SK-N-SH (cell line): ENCODE measurements at regions not wholly inside any gene's neighbourhood (a gene's known extent, or its start where the extent isn't known, plus 50 kb on each side); places are given as distances from the start of the nearest gene placed in this dataset.

Source experiments
- CTCF ChIA-PET: fragments of 300-600, 350-600 bp; formaldehyde crosslinking; extraction: SDS; loops from one replicate; lab custom pipeline; 2021; lab: Yijun Ruan, JAX
- POLR2A ChIA-PET: fragments of 350-600 bp; sonication (Branson Sonifier 250); formaldehyde crosslinking; extraction: SDS; loops from one replicate; lab custom pipeline; 2020; ENCODE audit warnings: antibody characterized with exemption, inconsistent platforms; lab: Yijun Ruan, JAX
- DNase-seq: peaks from one replicate; pipeline ENCODE4 v3.0.0; 2012
- H2AFZ ChIP-seq: fragments of 200-600 bp; sonication (generic); 2 replicates; pipeline ENCODE4 v1.8.1; 2016; ENCODE audit warnings: antibody characterized with exemption, mild to moderate bottlenecking, low read depth
- H3F3A ChIP-seq: fragments of 200-600 bp; sonication (generic); replicated peaks from 2 replicates; pipeline ENCODE3; 2016; ENCODE audit warnings: antibody characterized with exemption, mild to moderate bottlenecking; ENCODE audit not compliant: insufficient read depth
- H3K27ac ChIP-seq, 2 experiments: fragments of 200-500 bp in 1 of 2; fragments of 200-600 bp in 1 of 2; sonication (Bioruptor generic) in 1 of 2; sonication (generic), shearing (Covaris generic) in 1 of 2; 2 replicates each; pipeline versions ENCODE4 v1.5.1 to v1.6.1; 2014 to 2016; ENCODE audit warnings: low read depth in 2 of 2, inconsistent platforms in 1 of 2, low read length in 1 of 2, mild to moderate bottlenecking in 1 of 2, mixed read lengths in 1 of 2
- H3K27me3 ChIP-seq: fragments of 200-600 bp; sonication (generic), shearing (Covaris generic); 2 replicates; pipeline ENCODE4 v1.6.1; 2016; ENCODE audit warnings: mixed run types; ENCODE audit not compliant: insufficient read depth
- H3K36me3 ChIP-seq, 2 experiments: fragments of 200-500 bp in 1 of 2; fragments of 200-600 bp in 1 of 2; sonication (Bioruptor generic) in 1 of 2; sonication (generic) in 1 of 2; replicated peaks in 1 of 2; 2 replicates each; pipeline versions ENCODE3 to v1.5.1; 2014 to 2016; ENCODE audit warnings: low read length in 1 of 2, mild to moderate bottlenecking in 1 of 2; ENCODE audit not compliant: insufficient read depth in 2 of 2, control insufficient read depth in 1 of 2
- H3K4me1 ChIP-seq, 2 experiments: fragments of 200-500 bp in 1 of 2; fragments of 200-600 bp in 1 of 2; sonication (Bioruptor generic) in 1 of 2; sonication (generic), shearing (Covaris generic) in 1 of 2; 2 replicates each; pipeline versions ENCODE4 v1.5.1 to v1.6.1; 2014 to 2016; ENCODE audit warnings: low read depth in 1 of 2, low read length in 1 of 2, mixed run types in 1 of 2; ENCODE audit not compliant: insufficient read depth in 2 of 2, control insufficient read depth in 1 of 2
- H3K4me2 ChIP-seq: fragments of 200-600 bp; sonication (generic), shearing (Covaris generic); 2 replicates; pipeline ENCODE4 v1.6.1; 2017; ENCODE audit warnings: mixed run types
- H3K4me3 ChIP-seq, 2 experiments: fragments of 200-500 bp in 1 of 2; fragments of 200-600 bp in 1 of 2; sonication (Bioruptor generic) in 1 of 2; sonication (generic), shearing (Covaris generic) in 1 of 2; 2 replicates each; pipeline versions ENCODE4 v1.5.1 to v1.8.1; 2014 to 2016; ENCODE audit warnings: low read depth in 2 of 2, inconsistent platforms in 1 of 2, low read length in 1 of 2, mild to moderate bottlenecking in 1 of 2, mixed read lengths in 1 of 2, moderate library complexity in 1 of 2
- H3K79me2 ChIP-seq: fragments of 200-600 bp; sonication (generic); 2 replicates; pipeline ENCODE4 v1.8.1; 2017; ENCODE audit warnings: mild to moderate bottlenecking; ENCODE audit not compliant: insufficient read depth
- H3K9ac ChIP-seq: fragments of 200-600 bp; sonication (generic); 2 replicates; pipeline ENCODE4 v1.6.1; 2017; ENCODE audit warnings: mixed run types
- H3K9me2 ChIP-seq: fragments of 200-600 bp; sonication (generic); 2 replicates; pipeline ENCODE4 v1.6.1; 2017; ENCODE audit warnings: mixed run types
- H3K9me3 ChIP-seq: fragments of 200-600 bp; sonication (generic); 2 replicates; pipeline ENCODE4 v1.6.1; 2017; ENCODE audit warnings: mixed run types, mild to moderate bottlenecking, moderate library complexity
- H4K20me1 ChIP-seq: fragments of 200-600 bp; sonication (generic); 2 replicates; pipeline ENCODE4 v1.6.1; 2017; ENCODE audit warnings: mild to moderate bottlenecking, mixed run types; ENCODE audit not compliant: insufficient read depth
- CHD2 ChIP-seq: fragments of 150-350 bp; IDR thresholded peaks from 2 replicates; pipeline ENCODE4 v1.6.1; 2018; ENCODE audit warnings: low read length; ENCODE audit not compliant: partially characterized antibody
- ELF1 ChIP-seq: IDR thresholded peaks from 2 replicates; pipeline ENCODE4 v1.4.0; 2012
- FOXJ3 ChIP-seq: sonication (generic); formaldehyde crosslinking; IDR thresholded peaks from 2 replicates; pipeline ENCODE4 v1.5.1; 2020; ENCODE audit warnings: mild to moderate bottlenecking, missing genetic modification reagents
- FOXM1 ChIP-seq: IDR thresholded peaks from 2 replicates; pipeline ENCODE4 v1.4.0; 2012; ENCODE audit warnings: low read depth, mild to moderate bottlenecking
- GATA2 ChIP-seq: sonication (generic); formaldehyde crosslinking; IDR thresholded peaks from 2 replicates; pipeline ENCODE4 v1.5.0; 2020; ENCODE audit warnings: mild to moderate bottlenecking, missing genetic modification reagents
- MXI1 ChIP-seq: IDR thresholded peaks from 2 replicates; pipeline ENCODE4 v1.6.1; 2012; ENCODE audit warnings: mild to moderate bottlenecking, low read depth, low read length, improper control_type of control experiment
- NRF1 ChIP-seq: IDR thresholded peaks from 2 replicates; pipeline ENCODE4 v1.6.1; 2012; ENCODE audit warnings: low read depth, mild to moderate bottlenecking, low read length
- RAD21 ChIP-seq: IDR thresholded peaks from 2 replicates; pipeline ENCODE4 v1.6.1; 2012; ENCODE audit warnings: mild to moderate bottlenecking, low read length
- RCOR1 ChIP-seq: fragments of 150-350 bp; IDR thresholded peaks from 2 replicates; pipeline ENCODE4 v1.6.1; 2017; ENCODE audit warnings: antibody characterized with exemption, low read length
- SMC3 ChIP-seq: IDR thresholded peaks from 2 replicates; pipeline ENCODE4 v1.6.1; 2012; ENCODE audit warnings: low read depth, low read length, improper control_type of control experiment
- TCF12 ChIP-seq: IDR thresholded peaks from 2 replicates; pipeline ENCODE4 v1.4.0; 2012
- TEAD4 ChIP-seq: IDR thresholded peaks from 2 replicates; pipeline ENCODE4 v1.4.0; 2012; ENCODE audit warnings: mild to moderate bottlenecking, borderline replicate concordance; ENCODE audit not compliant: insufficient read depth
- YY1 ChIP-seq: IDR thresholded peaks from 2 replicates; pipeline ENCODE4 v1.4.0; 2012; ENCODE audit warnings: low read depth, mild to moderate bottlenecking
- ZBTB33 ChIP-seq: IDR thresholded peaks from 2 replicates; pipeline ENCODE4 v1.4.0; 2012; ENCODE audit warnings: low read depth, borderline replicate concordance
- WGBS: methylation state at CpG from one replicate; pipeline ENCODE4 v1.1.6; 2017; ENCODE audit warnings: low lambda C conversion rate; 5-methylcytosine and 5-hydroxymethylcytosine counted together
- TF ChIP-seq, protein P1 (sequence below): IDR thresholded peaks from 2 replicates; pipeline ENCODE4; 2012
- TF ChIP-seq, protein P2 (sequence below): fragments of 150-350 bp; IDR thresholded peaks from 2 replicates; pipeline ENCODE4 v1.6.1; 2016; ENCODE audit warnings: mild to moderate bottlenecking, low read depth, low read length
- TF ChIP-seq, protein P3 (sequence below): fragments of 150-350 bp; IDR thresholded peaks from 2 replicates; pipeline ENCODE4 v1.6.1; 2017; ENCODE audit warnings: antibody characterized with exemption, low read length, low read depth, borderline replicate concordance

DNA sequence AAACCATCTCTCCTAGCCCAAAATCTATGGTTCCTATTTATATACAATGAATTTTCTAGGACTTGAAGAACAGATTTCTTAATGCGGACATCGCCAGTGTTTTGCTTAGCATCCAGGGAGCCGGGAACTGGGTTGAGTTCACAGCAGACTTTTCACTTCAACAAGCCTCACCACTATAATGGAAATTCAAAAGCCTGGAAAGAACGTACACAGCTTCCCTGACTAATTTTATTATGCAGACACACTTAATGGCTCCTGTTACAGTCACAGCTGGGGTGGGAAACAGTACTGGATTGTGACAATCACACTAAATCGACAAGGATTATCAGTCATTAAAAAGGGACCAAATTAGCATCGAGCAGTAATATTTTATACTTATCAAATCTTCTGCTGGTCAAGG is 129.2 kb upstream of the BNIP2 start:
- H3K27me3 ChIP-seq: peaks cover 10% of the 10 kb centered on the region; the same call in 1 of the 2 replicates
- no peak for DNase-seq
- no peaks in the 10 kb centered on the region for H3K9me3 ChIP-seq
- no peaks in the 10 kb centered on the region for H3K9me2 ChIP-seq
- no peak overlapping the region for H3K4me2 ChIP-seq
- no peaks in the 10 kb centered on the region for H3F3A ChIP-seq
- H3K27ac ChIP-seq: no peak overlapping the region
- H3K4me3 ChIP-seq: no peak overlapping the region
- H3K36me3 ChIP-seq: no peaks in the 10 kb centered on the region
- H3K79me2 ChIP-seq: no peaks in the 10 kb centered on the region
- no peak overlapping the region for H2AFZ ChIP-seq
- no peak overlapping the region for H3K9ac ChIP-seq
- ChIA-PET CTCF (no interaction called here), POLR2A (no interaction called here)
- H3K4me1 ChIP-seq: no peaks in the 10 kb centered on the region
- H4K20me1 ChIP-seq: no peaks in the 10 kb centered on the region
- WGBS: 5% methylated on average over 6 of the region's 6 CpGs
- TF ChIP-seq RCOR1: no peak
- TF ChIP-seq YY1: no peak
- TF ChIP-seq CHD2: no peak
- no peak for TF ChIP-seq FOXM1
- no peak for TF ChIP-seq SMC3
- TF ChIP-seq, protein P1, sequence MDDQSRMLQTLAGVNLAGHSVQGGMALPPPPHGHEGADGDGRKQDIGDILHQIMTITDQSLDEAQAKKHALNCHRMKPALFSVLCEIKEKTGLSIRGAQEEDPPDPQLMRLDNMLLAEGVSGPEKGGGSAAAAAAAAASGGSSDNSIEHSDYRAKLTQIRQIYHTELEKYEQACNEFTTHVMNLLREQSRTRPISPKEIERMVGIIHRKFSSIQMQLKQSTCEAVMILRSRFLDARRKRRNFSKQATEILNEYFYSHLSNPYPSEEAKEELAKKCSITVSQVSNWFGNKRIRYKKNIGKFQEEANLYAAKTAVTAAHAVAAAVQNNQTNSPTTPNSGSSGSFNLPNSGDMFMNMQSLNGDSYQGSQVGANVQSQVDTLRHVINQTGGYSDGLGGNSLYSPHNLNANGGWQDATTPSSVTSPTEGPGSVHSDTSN: no peak
- TF ChIP-seq MXI1: no peak
- no peak for TF ChIP-seq ZBTB33
- TF ChIP-seq TEAD4: no peak
- no peak for TF ChIP-seq RAD21
- TF ChIP-seq ELF1: no peak
- TF ChIP-seq, protein P2, sequence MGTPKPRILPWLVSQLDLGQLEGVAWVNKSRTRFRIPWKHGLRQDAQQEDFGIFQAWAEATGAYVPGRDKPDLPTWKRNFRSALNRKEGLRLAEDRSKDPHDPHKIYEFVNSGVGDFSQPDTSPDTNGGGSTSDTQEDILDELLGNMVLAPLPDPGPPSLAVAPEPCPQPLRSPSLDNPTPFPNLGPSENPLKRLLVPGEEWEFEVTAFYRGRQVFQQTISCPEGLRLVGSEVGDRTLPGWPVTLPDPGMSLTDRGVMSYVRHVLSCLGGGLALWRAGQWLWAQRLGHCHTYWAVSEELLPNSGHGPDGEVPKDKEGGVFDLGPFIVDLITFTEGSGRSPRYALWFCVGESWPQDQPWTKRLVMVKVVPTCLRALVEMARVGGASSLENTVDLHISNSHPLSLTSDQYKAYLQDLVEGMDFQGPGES: no peak
- TF ChIP-seq GATA2: no peak
- TF ChIP-seq NRF1: no peak
- TF ChIP-seq TCF12: no peak
- TF ChIP-seq, protein P3, sequence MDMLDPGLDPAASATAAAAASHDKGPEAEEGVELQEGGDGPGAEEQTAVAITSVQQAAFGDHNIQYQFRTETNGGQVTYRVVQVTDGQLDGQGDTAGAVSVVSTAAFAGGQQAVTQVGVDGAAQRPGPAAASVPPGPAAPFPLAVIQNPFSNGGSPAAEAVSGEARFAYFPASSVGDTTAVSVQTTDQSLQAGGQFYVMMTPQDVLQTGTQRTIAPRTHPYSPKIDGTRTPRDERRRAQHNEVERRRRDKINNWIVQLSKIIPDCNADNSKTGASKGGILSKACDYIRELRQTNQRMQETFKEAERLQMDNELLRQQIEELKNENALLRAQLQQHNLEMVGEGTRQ: no peak
- TF ChIP-seq FOXJ3 (CRISPR knock-in tag): no peak
- TF ChIP-seq, all 33 proteins: peak for 0
